ENCODE measurements at regions not wholly inside any gene's neighbourhood (a gene's known extent, or its start where the extent isn't known, plus 50 kb on each side); places are given as distances from the start of the nearest gene placed in this dataset.

GRCh38 chr12:70117670-70118069 is 125.6 kb upstream of the CNOT2 start:
- Histone ChIP-seq H3K36me3 (no peaks in the 10 kb centered on the region), H3K4me1 (ENCODE audit: insufficient read depth) (no peaks in the 10 kb centered on the region), H3K4me3 (no peak overlapping the region), H3K9me3 (no peaks in the 10 kb centered on the region), H3K27ac (no peak overlapping the region), H3K27me3 (no peaks in the 10 kb centered on the region)
- TF ChIP-seq POLR2A (IDR thresholded peaks at IDR 0.05) (no peak), CTCF (IDR thresholded peaks at IDR 0.05) (no peak), EP300 (IDR thresholded peaks at IDR 0.05) (no peak)
- DNase-seq: no peak
- intact Hi-C loops (cut with DNase I): no loop called here

GRCh38 chr12:70120970-70121369 is 122.3 kb upstream of the CNOT2 start:
- H3K36me3 ChIP-seq: no peaks in the 10 kb centered on the region
- intact Hi-C loops (cut with DNase I): no loop called here
- TF ChIP-seq EP300 (IDR thresholded peaks at IDR 0.05): no peak
- no peak for TF ChIP-seq CTCF (IDR thresholded peaks at IDR 0.05)
- no peak for TF ChIP-seq POLR2A (IDR thresholded peaks at IDR 0.05)

GRCh38 chr12:70121562-70121961 is 121.7 kb upstream of the CNOT2 start:
- DNase-seq: no peak
- Histone ChIP-seq H3K4me3 (no peak overlapping the region), H3K4me1 (ENCODE audit: insufficient read depth) (no peaks in the 10 kb centered on the region), H3K9me3 (no peaks in the 10 kb centered on the region), H3K27me3 (no peaks in the 10 kb centered on the region), H3K27ac (no peak overlapping the region), H3K36me3 (no peaks in the 10 kb centered on the region)
- TF ChIP-seq POLR2A (IDR thresholded peaks at IDR 0.05) (no peak), EP300 (IDR thresholded peaks at IDR 0.05) (no peak), CTCF (IDR thresholded peaks at IDR 0.05) (no peak)
- WGBS, 3 donors: 90 to 98% (median 91%) methylated on average over 1 of the region's 1 CpG
- intact Hi-C loops (cut with DNase I): no loop called here

More at GRCh38 chr12:70120970-70121369, 122.3 kb upstream of the CNOT2 start:
- no peaks in the 10 kb centered on the region for H3K27me3 ChIP-seq
- H3K27ac ChIP-seq: no peak overlapping the region
- no peak overlapping the region for H3K4me3 ChIP-seq
- H3K4me1 ChIP-seq (ENCODE audit: insufficient read depth): no peaks in the 10 kb centered on the region
- no peaks in the 10 kb centered on the region for H3K9me3 ChIP-seq
- no peak for DNase-seq

GRCh38 chr12:70122804-70123203 is 120.4 kb upstream of the CNOT2 start:
- Histone ChIP-seq H3K27me3 (no peaks in the 10 kb centered on the region), H3K9me3 (no peaks in the 10 kb centered on the region), H3K27ac (no peak overlapping the region), H3K4me1 (ENCODE audit: insufficient read depth) (no peaks in the 10 kb centered on the region), H3K36me3 (no peaks in the 10 kb centered on the region), H3K4me3 (no peak overlapping the region)
- intact Hi-C loops (cut with DNase I): no loop called here
- DNase-seq: no peak
- WGBS, 3 donors: 82 to 90% (median 82%) methylated on average over 5 of the region's 5 CpGs
- TF ChIP-seq EP300 (IDR thresholded peaks at IDR 0.05) (no peak), POLR2A (IDR thresholded peaks at IDR 0.05) (no peak), CTCF (IDR thresholded peaks at IDR 0.05) (no peak)

- DNase-seq: no peak
- intact Hi-C loops (cut with DNase I): no loop called here
- H3K36me3 ChIP-seq: no peaks in the 10 kb centered on the region
- no peak overlapping the region for H3K4me3 ChIP-seq
- no peaks in the 10 kb centered on the region for H3K9me3 ChIP-seq
- WGBS, 3 donors: 28 to 49% (median 45%) methylated on average over 2 of the region's 2 CpGs
- H3K27me3 ChIP-seq: no peaks in the 10 kb centered on the region
- H3K4me1 ChIP-seq (ENCODE audit: insufficient read depth): no peaks in the 10 kb centered on the region
- TF ChIP-seq CTCF (IDR thresholded peaks at IDR 0.05) (no peak), POLR2A (IDR thresholded peaks at IDR 0.05) (no peak), EP300 (IDR thresholded peaks at IDR 0.05) (no peak)
- H3K27ac ChIP-seq: no peak overlapping the region
These were observed 94.2 kb upstream of the CNOT2 start for GRCh38 chr12:70149013-70149412.
